ENCODE measurements at regions not wholly inside any gene's neighbourhood (a gene's known extent, or its start where the extent isn't known, plus 50 kb on each side); places are given as distances from the start of the nearest gene placed in this dataset.

GRCh38 chr2:34901739-34902138, 1302.6 kb upstream of the FAM98A start:
- Histone ChIP-seq H2AFZ (ENCODE audit: low read depth, low read length, severe bottlenecking) (no peak overlapping the region), H3K9ac (ENCODE audit: low read length) (no peak overlapping the region), H3F3A (ENCODE audit: insufficient read depth) (no peaks in the 10 kb centered on the region), H3K9me2 (replicated peaks; ENCODE audit: insufficient read depth, low read length) (no peaks in the 10 kb centered on the region), H3K9me3 (ENCODE audit: insufficient read depth, low read length) (no peaks in the 10 kb centered on the region), H3K27me3 (ENCODE audit: low read length) (no peaks in the 10 kb centered on the region), H3K79me2 (ENCODE audit: insufficient read depth, low read length) (no peaks in the 10 kb centered on the region), H3K4me3 (ENCODE audit: insufficient read depth, low read length, poor library complexity, severe bottlenecking) (no peak overlapping the region), H4K20me1 (ENCODE audit: low read depth, low read length) (no peaks in the 10 kb centered on the region), H3K36me3 (ENCODE audit: low read length) (no peaks in the 10 kb centered on the region), H3K27ac (ENCODE audit: low read depth, low read length) (no peak overlapping the region), H3K4me2 (ENCODE audit: low read depth, low read length, poor library complexity, severe bottlenecking) (no peak overlapping the region)
- TF ChIP-seq, protein P1, sequence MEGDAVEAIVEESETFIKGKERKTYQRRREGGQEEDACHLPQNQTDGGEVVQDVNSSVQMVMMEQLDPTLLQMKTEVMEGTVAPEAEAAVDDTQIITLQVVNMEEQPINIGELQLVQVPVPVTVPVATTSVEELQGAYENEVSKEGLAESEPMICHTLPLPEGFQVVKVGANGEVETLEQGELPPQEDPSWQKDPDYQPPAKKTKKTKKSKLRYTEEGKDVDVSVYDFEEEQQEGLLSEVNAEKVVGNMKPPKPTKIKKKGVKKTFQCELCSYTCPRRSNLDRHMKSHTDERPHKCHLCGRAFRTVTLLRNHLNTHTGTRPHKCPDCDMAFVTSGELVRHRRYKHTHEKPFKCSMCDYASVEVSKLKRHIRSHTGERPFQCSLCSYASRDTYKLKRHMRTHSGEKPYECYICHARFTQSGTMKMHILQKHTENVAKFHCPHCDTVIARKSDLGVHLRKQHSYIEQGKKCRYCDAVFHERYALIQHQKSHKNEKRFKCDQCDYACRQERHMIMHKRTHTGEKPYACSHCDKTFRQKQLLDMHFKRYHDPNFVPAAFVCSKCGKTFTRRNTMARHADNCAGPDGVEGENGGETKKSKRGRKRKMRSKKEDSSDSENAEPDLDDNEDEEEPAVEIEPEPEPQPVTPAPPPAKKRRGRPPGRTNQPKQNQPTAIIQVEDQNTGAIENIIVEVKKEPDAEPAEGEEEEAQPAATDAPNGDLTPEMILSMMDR (IDR thresholded peaks at IDR 0.05; ENCODE audit: insufficient read depth, low read length, poor library complexity, severe bottlenecking): no peak
- no peak for TF ChIP-seq EZH2phosphoT487 (conservative IDR thresholded peaks at IDR 0.05; ENCODE audit: low read length)

- Histone ChIP-seq H3K27me3 (ENCODE audit: low read length) (no peaks in the 10 kb centered on the region), H3F3A (ENCODE audit: insufficient read depth) (no peaks in the 10 kb centered on the region), H3K9me3 (ENCODE audit: insufficient read depth, low read length) (no peaks in the 10 kb centered on the region), H3K9ac (ENCODE audit: low read length) (no peak overlapping the region), H4K20me1 (ENCODE audit: low read depth, low read length) (no peaks in the 10 kb centered on the region), H3K4me2 (ENCODE audit: low read depth, low read length, poor library complexity, severe bottlenecking) (no peak overlapping the region), H3K27ac (ENCODE audit: low read depth, low read length) (no peak overlapping the region), H2AFZ (ENCODE audit: low read depth, low read length, severe bottlenecking) (no peak overlapping the region), H3K79me2 (ENCODE audit: insufficient read depth, low read length) (no peaks in the 10 kb centered on the region), H3K4me3 (ENCODE audit: insufficient read depth, low read length, poor library complexity, severe bottlenecking) (no peak overlapping the region), H3K9me2 (replicated peaks; ENCODE audit: insufficient read depth, low read length) (no peaks in the 10 kb centered on the region), H3K36me3 (ENCODE audit: low read length) (no peaks in the 10 kb centered on the region)
- no peak for TF ChIP-seq EZH2phosphoT487 (conservative IDR thresholded peaks at IDR 0.05; ENCODE audit: low read length)
Measured at GRCh38 chr2:34899079-34899478, 1300.0 kb upstream of the FAM98A start.

GRCh38 chr2:34892766-34893165, 1293.7 kb upstream of the FAM98A start:
- no peaks in the 10 kb centered on the region for H3K9me2 ChIP-seq (replicated peaks; ENCODE audit: insufficient read depth, low read length)
- H3K79me2 ChIP-seq (ENCODE audit: insufficient read depth, low read length): no peaks in the 10 kb centered on the region
- no peak overlapping the region for H2AFZ ChIP-seq (ENCODE audit: low read depth, low read length, severe bottlenecking)
- no peaks in the 10 kb centered on the region for H3K27me3 ChIP-seq (ENCODE audit: low read length)
- no peaks in the 10 kb centered on the region for H3F3A ChIP-seq (ENCODE audit: insufficient read depth)
- H3K4me2 ChIP-seq (ENCODE audit: low read depth, low read length, poor library complexity, severe bottlenecking): no peak overlapping the region
- TF ChIP-seq, protein P1 (IDR thresholded peaks at IDR 0.05; ENCODE audit: insufficient read depth, low read length, poor library complexity, severe bottlenecking): no peak
- TF ChIP-seq EZH2phosphoT487 (conservative IDR thresholded peaks at IDR 0.05; ENCODE audit: low read length): no peak
- no peaks in the 10 kb centered on the region for H4K20me1 ChIP-seq (ENCODE audit: low read depth, low read length)
- no peaks in the 10 kb centered on the region for H3K36me3 ChIP-seq (ENCODE audit: low read length)
- H3K27ac ChIP-seq (ENCODE audit: low read depth, low read length): no peak overlapping the region
- no peaks in the 10 kb centered on the region for H3K9me3 ChIP-seq (ENCODE audit: insufficient read depth, low read length)
- no peak overlapping the region for H3K4me3 ChIP-seq (ENCODE audit: insufficient read depth, low read length, poor library complexity, severe bottlenecking)
- no peak overlapping the region for H3K9ac ChIP-seq (ENCODE audit: low read length)

DNA sequence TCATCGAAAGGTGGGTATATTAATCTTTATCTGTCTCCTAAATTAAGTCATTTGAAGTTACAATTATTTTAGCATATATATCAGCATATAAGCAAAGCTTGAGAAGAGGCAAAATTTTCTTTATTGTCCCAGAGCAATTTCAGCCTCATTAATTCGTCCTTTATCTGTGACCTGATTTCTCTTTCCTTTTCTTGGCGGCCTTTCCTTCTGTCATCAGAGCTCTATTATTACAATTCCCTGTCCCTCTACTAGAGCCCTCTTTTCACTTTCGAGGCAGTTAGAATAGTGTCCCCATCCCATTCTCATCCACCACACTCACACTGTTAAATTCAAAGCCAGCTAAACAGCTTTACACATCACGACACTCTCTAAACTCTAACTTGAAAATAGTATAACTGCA, 1293.2 kb upstream of the FAM98A start:
- Histone ChIP-seq H3K4me2 (ENCODE audit: low read depth, low read length, poor library complexity, severe bottlenecking) (no peak overlapping the region), H3K79me2 (ENCODE audit: insufficient read depth, low read length) (no peaks in the 10 kb centered on the region), H3K9ac (ENCODE audit: low read length) (no peak overlapping the region), H3K27ac (ENCODE audit: low read depth, low read length) (no peak overlapping the region), H4K20me1 (ENCODE audit: low read depth, low read length) (no peaks in the 10 kb centered on the region), H3K27me3 (ENCODE audit: low read length) (no peaks in the 10 kb centered on the region), H3K9me3 (ENCODE audit: insufficient read depth, low read length) (no peaks in the 10 kb centered on the region), H2AFZ (ENCODE audit: low read depth, low read length, severe bottlenecking) (no peak overlapping the region), H3F3A (ENCODE audit: insufficient read depth) (no peaks in the 10 kb centered on the region), H3K9me2 (replicated peaks; ENCODE audit: insufficient read depth, low read length) (no peaks in the 10 kb centered on the region), H3K4me3 (ENCODE audit: insufficient read depth, low read length, poor library complexity, severe bottlenecking) (no peak overlapping the region), H3K36me3 (ENCODE audit: low read length) (no peaks in the 10 kb centered on the region)
- no peak for TF ChIP-seq EZH2phosphoT487 (conservative IDR thresholded peaks at IDR 0.05; ENCODE audit: low read length)
- TF ChIP-seq, protein P1 (IDR thresholded peaks at IDR 0.05; ENCODE audit: insufficient read depth, low read length, poor library complexity, severe bottlenecking): no peak

All from SU-DHL-6 (cell line).